OCI-LY3 (cell line): ENCODE measurements at regions not wholly inside any gene's neighbourhood (a gene's known extent, or its start where the extent isn't known, plus 50 kb on each side); places are given as distances from the start of the nearest gene placed in this dataset.

Experiments
- H2AFZ ChIP-seq: fragments of 200-600, 300-600 bp; shearing (Covaris generic); 2 replicates; pipeline ENCODE4 v1.6.0; 2014; ENCODE audit warnings: antibody characterized with exemption, low read depth, low read length
- H3K27ac ChIP-seq: fragments of 200-600, 300-600 bp; sonication (generic); 2 replicates; pipeline ENCODE4 v1.5.1; 2014; ENCODE audit warnings: mild to moderate bottlenecking, low read length, moderate library complexity, mixed read lengths
- H3K27me3 ChIP-seq: fragments of 200-600, 300-600 bp; sonication (generic); 2 replicates; pipeline ENCODE4 v1.6.1; 2014; ENCODE audit warnings: low read depth, low read length, mixed read lengths
- H3K36me3 ChIP-seq: fragments of 200-600, 300-600 bp; sonication (generic); replicated peaks from 2 replicates; pipeline ENCODE3; 2014; ENCODE audit warnings: low read depth, low read length, mixed read lengths
- H3K4me1 ChIP-seq: fragments of 300-600, 200-600 bp; sonication (generic); 2 replicates; pipeline ENCODE4 v1.6.1; 2014; ENCODE audit warnings: low read length, mixed read lengths
- H3K4me2 ChIP-seq: fragments of 200-600, 300-600 bp; sonication (generic); 2 replicates; pipeline ENCODE4 v1.6.1; 2014; ENCODE audit warnings: low read length, mixed read lengths
- H3K4me3 ChIP-seq: fragments of 300-600, 200-600 bp; sonication (generic); 2 replicates; pipeline ENCODE4 v1.5.1; 2014; ENCODE audit warnings: antibody characterized with exemption, mild to moderate bottlenecking, low read length, moderate library complexity
- H3K79me2 ChIP-seq: fragments of 300-600, 200-600 bp; shearing (Covaris generic); 2 replicates; pipeline ENCODE4 v1.6.1; 2014; ENCODE audit warnings: mild to moderate bottlenecking, low read length, mixed read lengths
- H3K9ac ChIP-seq: fragments of 300-600, 200-600 bp; shearing (Covaris generic); 2 replicates; pipeline ENCODE4 v1.6.0; 2014; ENCODE audit warnings: mild to moderate bottlenecking, low read length, moderate library complexity
- H3K9me3 ChIP-seq: fragments of 200-600, 300-600 bp; shearing (Covaris generic); 2 replicates; pipeline ENCODE4 v1.6.1; 2014; ENCODE audit warnings: low read length, mixed read lengths; ENCODE audit not compliant: insufficient read depth
- H4K20me1 ChIP-seq: fragments of 200-600, 300-600 bp; sonication (generic); 2 replicates; pipeline ENCODE4 v1.6.1; 2016; ENCODE audit warnings: low read length, mixed read lengths; ENCODE audit not compliant: insufficient read depth
- EZH2phosphoT487 ChIP-seq: fragments of 200-600 bp; shearing (Covaris generic); IDR thresholded peaks from 2 replicates; pipeline ENCODE4 v1.6.1; 2018; ENCODE audit warnings: antibody characterized with exemption, mixed run types, low read depth
- TF ChIP-seq, protein P1 (sequence below): fragments of 200-600, 300-600 bp; sonication (generic); IDR thresholded peaks from 2 replicates; pipeline ENCODE4 v1.5.1; 2014; ENCODE audit warnings: antibody characterized with exemption, low read length, low read depth

DNA sequence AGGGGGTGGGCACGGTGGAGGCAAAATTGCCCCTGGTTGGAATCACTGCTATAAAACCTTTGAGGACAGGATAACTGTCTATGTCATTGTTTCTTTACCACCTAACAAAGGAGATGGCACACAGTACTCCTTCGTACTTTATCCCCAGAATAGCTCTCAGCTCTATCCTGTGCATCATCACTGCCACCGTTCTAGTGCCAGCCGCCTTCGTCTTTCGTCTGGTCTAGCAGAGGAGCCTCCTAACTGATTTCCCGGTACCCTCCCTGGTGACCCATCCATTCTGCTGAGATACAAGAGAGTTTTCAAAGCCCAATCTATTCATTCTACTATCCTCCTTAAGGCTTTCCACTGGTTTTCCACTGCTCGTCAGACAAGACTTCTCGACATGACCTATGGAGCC lies 67.9 kb upstream of the PRICKLE2 start:
- H3K27ac ChIP-seq = no peak overlapping the region

DNA sequence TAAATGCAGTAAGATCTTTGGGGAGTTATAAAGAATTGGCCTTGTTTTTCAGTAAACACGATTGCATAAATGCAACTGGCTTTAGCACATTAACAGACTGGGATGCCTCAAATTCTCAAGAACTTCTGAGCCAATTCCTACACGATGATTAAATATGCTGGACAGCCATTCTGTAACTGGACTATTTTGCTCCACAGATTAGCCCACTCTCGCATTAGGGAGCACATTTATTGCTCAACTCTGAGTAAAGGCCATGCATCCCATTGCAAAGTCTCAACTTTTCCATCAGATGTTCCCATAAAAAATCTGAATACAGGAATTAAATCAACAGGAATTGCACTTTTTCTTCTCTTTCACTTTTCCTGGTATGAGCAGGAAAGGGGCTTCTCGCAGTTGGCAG lies 66.7 kb upstream of the PRICKLE2 start:
- Histone ChIP-seq H3K27me3 (no peaks in the 10 kb centered on the region), H2AFZ (no peak overlapping the region), H3K9ac (no peak overlapping the region), H3K36me3 (no peaks in the 10 kb centered on the region), H3K79me2 (no peaks in the 10 kb centered on the region), H4K20me1 (no peaks in the 10 kb centered on the region), H3K4me2 (no peak overlapping the region), H3K9me3 (no peaks in the 10 kb centered on the region), H3K4me1 (no peaks in the 10 kb centered on the region), H3K4me3 (no peak overlapping the region), H3K27ac (no peak overlapping the region)
- TF ChIP-seq, protein P1, sequence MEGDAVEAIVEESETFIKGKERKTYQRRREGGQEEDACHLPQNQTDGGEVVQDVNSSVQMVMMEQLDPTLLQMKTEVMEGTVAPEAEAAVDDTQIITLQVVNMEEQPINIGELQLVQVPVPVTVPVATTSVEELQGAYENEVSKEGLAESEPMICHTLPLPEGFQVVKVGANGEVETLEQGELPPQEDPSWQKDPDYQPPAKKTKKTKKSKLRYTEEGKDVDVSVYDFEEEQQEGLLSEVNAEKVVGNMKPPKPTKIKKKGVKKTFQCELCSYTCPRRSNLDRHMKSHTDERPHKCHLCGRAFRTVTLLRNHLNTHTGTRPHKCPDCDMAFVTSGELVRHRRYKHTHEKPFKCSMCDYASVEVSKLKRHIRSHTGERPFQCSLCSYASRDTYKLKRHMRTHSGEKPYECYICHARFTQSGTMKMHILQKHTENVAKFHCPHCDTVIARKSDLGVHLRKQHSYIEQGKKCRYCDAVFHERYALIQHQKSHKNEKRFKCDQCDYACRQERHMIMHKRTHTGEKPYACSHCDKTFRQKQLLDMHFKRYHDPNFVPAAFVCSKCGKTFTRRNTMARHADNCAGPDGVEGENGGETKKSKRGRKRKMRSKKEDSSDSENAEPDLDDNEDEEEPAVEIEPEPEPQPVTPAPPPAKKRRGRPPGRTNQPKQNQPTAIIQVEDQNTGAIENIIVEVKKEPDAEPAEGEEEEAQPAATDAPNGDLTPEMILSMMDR = no peak
- TF ChIP-seq EZH2phosphoT487 = no peak

More for the DNA sequence above, 67.9 kb upstream of the PRICKLE2 start:
- TF ChIP-seq, protein P1 = no peak
- no peak for TF ChIP-seq EZH2phosphoT487
- Histone ChIP-seq H4K20me1 (no peaks in the 10 kb centered on the region), H3K9ac (no peak overlapping the region), H3K36me3 (no peaks in the 10 kb centered on the region), H3K4me3 (no peak overlapping the region), H3K4me2 (no peak overlapping the region), H3K4me1 (no peaks in the 10 kb centered on the region), H3K9me3 (no peaks in the 10 kb centered on the region), H3K79me2 (no peaks in the 10 kb centered on the region), H3K27me3 (no peaks in the 10 kb centered on the region), H2AFZ (no peak overlapping the region)

DNA sequence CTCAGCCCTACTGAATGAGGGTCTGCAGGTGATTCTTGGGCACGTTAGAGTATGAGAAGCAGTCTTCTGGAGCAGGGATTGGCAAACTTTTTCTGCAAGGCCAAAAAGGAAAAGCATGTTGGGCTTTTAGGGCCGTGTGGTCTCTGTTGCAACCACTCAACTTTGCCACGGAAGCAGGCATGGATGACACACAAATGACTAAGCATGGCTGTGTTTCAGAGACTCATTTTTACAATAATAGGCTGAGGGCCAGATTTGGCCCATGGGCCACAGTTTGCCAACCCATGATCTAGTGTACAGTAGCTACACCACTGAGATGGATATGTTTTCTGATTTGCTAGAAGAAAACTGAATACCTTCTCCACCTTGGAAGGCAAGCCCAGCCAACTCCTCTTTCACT lies 66.1 kb upstream of the PRICKLE2 start:
- TF ChIP-seq EZH2phosphoT487 = no peak
- TF ChIP-seq, protein P1 = no peak
- H2AFZ ChIP-seq = no peak overlapping the region
- H3K4me3 ChIP-seq = no peak overlapping the region
- no peaks in the 10 kb centered on the region for H4K20me1 ChIP-seq
- H3K36me3 ChIP-seq = no peaks in the 10 kb centered on the region
- no peaks in the 10 kb centered on the region for H3K4me1 ChIP-seq
- no peak overlapping the region for H3K9ac ChIP-seq
- H3K79me2 ChIP-seq = no peaks in the 10 kb centered on the region
- H3K27me3 ChIP-seq = no peaks in the 10 kb centered on the region
- no peak overlapping the region for H3K4me2 ChIP-seq
- no peak overlapping the region for H3K27ac ChIP-seq
- no peaks in the 10 kb centered on the region for H3K9me3 ChIP-seq

DNA sequence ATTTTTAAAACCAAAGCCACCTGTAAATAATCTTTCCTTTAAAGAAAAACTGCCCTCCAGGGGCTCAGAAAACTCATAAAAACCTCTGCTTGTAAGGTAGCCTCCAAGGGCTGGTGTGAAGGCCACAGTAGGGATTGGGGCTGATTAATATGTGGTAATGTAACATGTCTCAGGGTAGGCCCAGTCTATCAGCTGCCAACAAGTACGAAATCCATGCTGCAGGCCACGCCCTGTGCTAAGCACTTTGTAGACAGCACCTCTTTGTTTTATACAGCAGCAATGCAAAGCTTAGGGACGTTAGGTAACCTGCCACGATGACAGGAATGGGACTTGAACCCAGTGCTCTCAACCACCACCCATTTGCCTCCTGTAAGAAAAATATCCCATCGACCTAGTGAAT lies 65.6 kb upstream of the PRICKLE2 start:
- no peaks in the 10 kb centered on the region for H3K9me3 ChIP-seq
- no peak overlapping the region for H2AFZ ChIP-seq
- H3K4me3 ChIP-seq = no peak overlapping the region
- TF ChIP-seq, protein P1 = no peak
- no peak for TF ChIP-seq EZH2phosphoT487
- H3K9ac ChIP-seq = no peak overlapping the region
- no peak overlapping the region for H3K4me2 ChIP-seq
- H4K20me1 ChIP-seq = no peaks in the 10 kb centered on the region
- no peaks in the 10 kb centered on the region for H3K27me3 ChIP-seq
- H3K79me2 ChIP-seq = no peaks in the 10 kb centered on the region
- no peak overlapping the region for H3K27ac ChIP-seq
- no peaks in the 10 kb centered on the region for H3K36me3 ChIP-seq
- no peaks in the 10 kb centered on the region for H3K4me1 ChIP-seq
